GM12872 (cell line): ENCODE measurements at regions not wholly inside any gene's neighbourhood (a gene's known extent, or its start where the extent isn't known, plus 50 kb on each side); places are given as distances from the start of the nearest gene placed in this dataset.

Source experiments
- CTCF ChIP-seq: IDR thresholded peaks from 3 replicates; pipeline ENCODE4 v1.5.1; 2011; ENCODE audit warnings: low read depth, mild to moderate bottlenecking, low read length, moderate library complexity; ENCODE audit not compliant: insufficient read depth

DNA sequence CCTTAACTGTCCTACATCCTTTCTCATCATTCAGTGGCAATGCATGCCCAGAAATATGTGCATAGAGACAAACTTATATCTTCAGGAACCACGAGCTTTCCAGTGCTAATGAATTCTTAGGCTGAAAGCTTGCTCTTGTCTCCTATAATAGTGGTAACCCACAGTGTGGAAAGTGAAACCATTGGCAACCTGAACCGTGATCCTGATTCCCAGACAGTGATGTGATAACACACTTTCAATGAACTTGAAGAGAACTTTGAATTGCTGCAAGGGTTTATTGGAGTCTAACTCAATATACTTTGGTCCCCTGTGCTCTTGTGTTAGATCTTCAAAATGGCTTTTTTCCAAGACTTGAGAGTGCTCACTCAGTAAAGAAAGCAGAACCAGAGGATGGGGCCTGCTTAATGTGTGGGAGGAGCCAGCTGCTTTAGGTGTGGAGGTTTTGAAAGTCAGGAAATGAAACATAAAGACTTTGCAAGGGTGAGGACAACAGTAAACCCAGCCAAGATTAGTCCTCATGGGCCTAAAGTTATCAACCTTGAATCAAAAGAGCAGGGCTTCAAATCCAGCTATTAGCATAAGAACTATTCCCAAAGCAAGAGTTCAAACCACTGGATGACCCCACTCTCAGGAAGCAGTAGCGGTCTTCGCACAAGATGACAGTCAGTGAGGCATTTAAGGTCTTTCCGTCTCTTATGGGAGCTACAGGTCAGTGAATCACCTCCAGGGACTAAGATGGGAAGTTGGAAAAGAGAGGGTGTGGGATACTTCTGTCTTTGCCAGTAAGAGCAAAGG lies 332.4 kb upstream of the NRP1 start:
- TF ChIP-seq CTCF: no peak

DNA sequence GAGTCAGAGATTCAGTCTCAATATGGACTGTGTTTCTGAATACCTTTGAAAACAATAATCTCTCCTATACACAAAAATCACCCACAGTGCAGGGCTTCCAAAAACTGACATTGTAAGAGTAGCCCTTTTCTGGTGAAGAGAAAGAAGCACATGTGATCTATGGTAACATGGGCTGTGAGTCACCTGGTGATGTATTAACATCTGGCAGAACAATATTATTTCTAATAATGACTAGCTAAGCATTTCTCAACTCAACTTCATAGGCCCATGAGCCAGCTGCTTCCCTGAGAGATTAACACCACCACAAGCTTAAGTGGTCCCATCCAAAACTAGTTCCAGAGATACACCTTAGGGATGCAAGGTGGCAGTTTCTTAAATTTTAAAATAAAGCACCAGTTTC lies 331.0 kb upstream of the NRP1 start:
- no peak for TF ChIP-seq CTCF

GRCh38 chr10:33664070-33664469 lies 329.6 kb upstream of the NRP1 start:
- no peak for TF ChIP-seq CTCF

DNA sequence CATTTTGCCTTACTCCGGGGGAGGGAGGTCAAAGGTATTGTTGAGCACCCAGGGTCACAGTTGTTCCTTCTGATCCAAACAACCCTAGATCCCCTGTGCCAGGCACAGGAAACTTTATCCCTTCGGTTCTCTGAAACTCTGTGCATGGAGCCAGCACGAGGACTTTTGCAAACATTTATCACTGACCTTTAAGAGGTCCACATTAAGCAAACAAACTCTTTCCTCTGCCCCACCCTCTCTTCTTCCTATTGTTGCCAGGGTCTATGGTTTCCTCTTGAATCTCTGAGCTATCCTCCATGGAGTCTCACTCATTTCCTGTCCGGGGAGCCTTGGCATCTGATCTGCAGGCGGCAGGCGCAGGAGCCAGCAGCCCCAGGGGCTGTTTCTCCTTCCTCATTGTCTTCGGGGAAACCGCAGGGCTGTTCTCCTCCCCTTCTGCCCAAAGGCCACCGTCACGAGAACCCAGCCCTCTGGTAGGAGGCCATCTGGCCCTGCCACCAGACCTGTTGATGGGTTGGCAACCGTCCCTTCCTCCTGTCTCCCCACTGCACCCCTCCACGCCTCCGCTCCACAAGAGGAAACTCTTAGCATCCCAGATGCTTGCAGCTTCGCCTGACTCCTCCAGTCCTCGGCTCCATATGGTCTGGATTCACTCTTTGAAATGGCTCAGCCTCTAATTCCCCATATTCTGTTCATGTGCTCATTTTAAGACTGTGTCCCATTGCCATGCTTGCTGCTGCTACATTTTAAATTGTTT lies 327.3 kb upstream of the NRP1 start:
- TF ChIP-seq CTCF: no peak

DNA sequence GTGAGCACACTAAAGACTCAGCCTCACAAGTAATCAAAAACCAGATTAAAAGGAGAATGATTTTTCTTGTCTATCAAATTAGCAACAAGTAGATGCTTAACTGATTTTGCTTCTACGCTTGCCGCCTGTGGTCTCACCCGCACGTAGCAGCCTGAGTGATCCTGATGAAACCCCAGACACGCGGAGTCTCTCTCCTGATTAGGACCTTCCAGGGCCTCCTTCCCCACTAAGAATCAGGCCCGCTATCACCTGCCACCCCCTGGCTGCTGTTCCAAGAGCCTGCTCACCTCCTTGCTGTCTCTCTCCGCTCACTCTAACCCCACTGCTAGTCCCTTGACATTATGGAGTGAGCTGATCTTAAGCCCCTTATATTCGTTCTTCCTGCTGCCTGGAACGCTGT lies 325.9 kb upstream of the NRP1 start:
- no peak for TF ChIP-seq CTCF

GRCh38 chr10:33657913-33658312 lies 323.4 kb upstream of the NRP1 start:
- no peak for TF ChIP-seq CTCF

DNA sequence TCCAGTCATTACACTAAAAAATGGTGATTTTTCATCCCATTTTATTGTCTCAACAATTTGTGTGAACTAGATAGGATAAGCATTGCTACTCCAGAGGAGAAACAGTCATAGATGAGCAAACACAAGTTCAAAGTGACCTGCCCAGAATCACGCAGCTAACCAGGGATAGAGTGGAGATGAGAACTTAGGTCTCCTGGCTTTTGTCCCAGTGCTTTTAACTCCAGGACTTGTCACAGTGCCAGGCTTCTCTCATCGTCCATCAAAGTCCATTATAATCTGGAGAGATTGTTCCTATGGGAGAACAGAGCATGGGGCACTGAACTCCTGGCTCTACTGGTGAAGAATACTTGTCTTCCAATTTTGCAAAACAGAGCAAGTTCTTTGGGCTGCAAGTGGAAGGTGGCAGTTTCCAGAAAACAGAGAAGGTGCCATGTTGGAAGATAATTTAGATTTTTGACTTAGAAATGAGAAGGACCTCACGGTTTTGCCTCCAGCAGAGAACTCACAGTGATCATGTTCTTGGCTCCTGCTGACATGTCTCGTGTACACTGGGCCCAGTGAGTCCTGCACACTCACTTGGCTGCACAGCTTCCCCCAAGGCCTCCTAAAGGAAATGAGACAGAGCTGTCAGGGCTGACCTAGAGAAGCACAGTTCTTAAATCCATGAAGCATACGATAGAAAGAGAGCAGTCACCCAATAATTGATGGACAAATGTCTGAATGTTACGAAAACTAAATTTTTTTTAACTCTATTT lies 322.9 kb upstream of the NRP1 start:
- TF ChIP-seq CTCF: no peak
